ENCODE measurements at regions not wholly inside any gene's neighbourhood (a gene's known extent, or its start where the extent isn't known, plus 50 kb on each side); places are given as distances from the start of the nearest gene placed in this dataset.

- no peak for TF ChIP-seq ESRRG (CRISPR knock-in tag; IDR thresholded peaks at IDR 0.05)
- no peak for TF ChIP-seq ZNF565 (CRISPR knock-in tag; conservative IDR thresholded peaks at IDR 0.05; ENCODE audit: low read depth)
- TF ChIP-seq ISL1 (CRISPR knock-in tag; IDR thresholded peaks at IDR 0.05), result no peak
- no peak for TF ChIP-seq CREB5 (CRISPR knock-in tag; IDR thresholded peaks at IDR 0.05; ENCODE audit: low read depth)
- TF ChIP-seq OSR1 (CRISPR knock-in tag; IDR thresholded peaks at IDR 0.05), result no peak
- no peak for TF ChIP-seq PATZ1 (CRISPR knock-in tag; IDR thresholded peaks at IDR 0.05; ENCODE audit: borderline replicate concordance)
- peak; percentile 90 for ATAC-seq
Observed at GRCh38 chr1:42035830-42036604, 117.2 kb upstream of the GUCA2B start.

- TF ChIP-seq TSHZ2 (CRISPR knock-in tag; IDR thresholded peaks at IDR 0.05) (no peak), OSR1 (CRISPR knock-in tag; IDR thresholded peaks at IDR 0.05) (no peak), ZNF70 (CRISPR knock-in tag; IDR thresholded peaks at IDR 0.05) (no peak), PATZ1 (CRISPR knock-in tag; IDR thresholded peaks at IDR 0.05; ENCODE audit: borderline replicate concordance) (peak; percentile 83; the same call in 1 of the 2 replicates)
- peak; percentile 85 for ATAC-seq
Observed at GRCh38 chr1:42035205-42035829, 116.6 kb upstream of the HIVEP3 start.

- TF ChIP-seq ZFP30 (CRISPR knock-in tag; IDR thresholded peaks at IDR 0.05) (no peak), ESRRG (CRISPR knock-in tag; IDR thresholded peaks at IDR 0.05) (no peak), CSRNP3 (CRISPR knock-in tag; IDR thresholded peaks at IDR 0.05) (no peak), RARB (CRISPR knock-in tag; IDR thresholded peaks at IDR 0.05) (no peak), ZNF70 (CRISPR knock-in tag; IDR thresholded peaks at IDR 0.05) (no peak), ISL1 (CRISPR knock-in tag; IDR thresholded peaks at IDR 0.05) (no peak), GLIS3 (CRISPR knock-in tag; IDR thresholded peaks at IDR 0.05) (no peak), ZNF8 (CRISPR knock-in tag; IDR thresholded peaks at IDR 0.05) (no peak), CSDC2 (CRISPR knock-in tag; IDR thresholded peaks at IDR 0.05) (no peak), TCF4 (CRISPR knock-in tag; IDR thresholded peaks at IDR 0.05; ENCODE audit: borderline replicate concordance) (no peak), OSR1 (CRISPR knock-in tag; IDR thresholded peaks at IDR 0.05) (no peak), CREB5 (CRISPR knock-in tag; IDR thresholded peaks at IDR 0.05; ENCODE audit: low read depth) (no peak), TOX (CRISPR knock-in tag; IDR thresholded peaks at IDR 0.05; ENCODE audit: borderline replicate concordance) (no peak), PATZ1 (CRISPR knock-in tag; IDR thresholded peaks at IDR 0.05; ENCODE audit: borderline replicate concordance) (no peak), ZFP3 (CRISPR knock-in tag; IDR thresholded peaks at IDR 0.05) (no peak), PPARA (CRISPR knock-in tag; IDR thresholded peaks at IDR 0.05; ENCODE audit: borderline replicate concordance) (no peak), ARNTL (CRISPR knock-in tag; IDR thresholded peaks at IDR 0.05; ENCODE audit: borderline replicate concordance, low read depth) (no peak), BACH2 (CRISPR knock-in tag; IDR thresholded peaks at IDR 0.05; ENCODE audit: borderline replicate concordance) (no peak), ZC3H10 (CRISPR knock-in tag; IDR thresholded peaks at IDR 0.05) (no peak)
- ATAC-seq, result no peak
Observed at GRCh38 chr1:42034426-42034825, 115.7 kb upstream of the HIVEP3 start.

Data from SK-N-SH treated with all-trans-retinoic acid at 6 μM for 48 hours (cell line).